GM18502 (cell line): ENCODE measurements at regions not wholly inside any gene's neighbourhood (a gene's known extent, or its start where the extent isn't known, plus 50 kb on each side); places are given as distances from the start of the nearest gene placed in this dataset.
"Not testable (repeated sequence)": the region's sequence is repeated elsewhere in the genome, so short reads cannot be mapped to it uniquely, and the experiment has no call there.

Source experiments
- ATAC-seq: cut with Tn5 transposase; IDR thresholded peaks from one replicate; pipeline ENCODE4 v1.9.1; 2021; ENCODE audit warnings: mild to moderate bottlenecking; ENCODE audit not compliant: unreplicated experiment, poor library complexity

- ATAC-seq, result not testable (repeated sequence)
Measured at GRCh38 chr2:389985-390384, 102.1 kb upstream of the ALKAL2 start.

- not testable (repeated sequence) for ATAC-seq
Measured at GRCh38 chr2:388752-389151, 100.9 kb upstream of the ALKAL2 start.

GRCh38 chr2:387980-388421 is 100.1 kb upstream of the ALKAL2 start:
- no peak for ATAC-seq

- no peak for ATAC-seq
Measured at GRCh38 chr2:386406-387103, 98.7 kb upstream of the ALKAL2 start.

DNA sequence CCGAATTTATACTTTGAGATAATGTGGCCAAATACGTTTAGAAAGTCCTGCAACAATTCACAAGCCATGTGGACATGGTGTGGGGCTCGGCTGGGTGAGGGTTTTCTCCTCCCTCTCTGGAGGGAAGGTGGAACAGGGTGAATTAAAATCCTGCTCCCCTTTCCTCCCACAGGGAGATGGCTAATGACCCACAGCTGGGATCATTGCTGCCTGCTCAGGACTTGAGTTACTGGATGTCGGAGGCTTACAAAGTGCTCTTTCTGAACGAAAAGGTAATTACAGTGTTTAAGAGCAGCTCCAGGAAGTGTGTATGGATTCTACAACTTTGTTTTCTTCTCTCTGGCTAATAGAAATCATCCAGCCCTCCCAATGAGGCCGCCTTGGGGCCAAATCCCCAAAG is 97.9 kb upstream of the ALKAL2 start:
- ATAC-seq, result no peak

DNA sequence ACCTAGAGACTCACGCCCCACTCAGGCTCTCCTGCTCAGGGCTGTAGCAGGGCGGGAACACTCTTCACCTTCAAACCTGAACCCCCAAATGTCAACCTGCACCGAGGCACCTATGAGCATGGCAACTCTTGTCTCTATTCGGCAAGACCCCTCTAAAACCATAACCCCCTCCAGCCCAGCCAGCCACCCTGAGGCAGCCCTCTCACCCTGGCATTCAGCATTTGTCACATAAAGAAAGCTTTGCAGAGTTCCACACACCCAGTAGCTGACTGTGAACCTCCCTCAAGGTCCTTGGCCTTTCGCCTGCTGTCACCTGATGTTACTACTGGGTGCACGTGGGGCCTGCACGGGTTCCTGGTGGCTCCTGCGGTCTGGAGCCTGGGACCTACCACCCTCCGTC is 97.2 kb upstream of the ALKAL2 start:
- no peak for ATAC-seq

- no peak for ATAC-seq
Measured at GRCh38 chr2:383888-384287, 96.0 kb upstream of the ALKAL2 start.

DNA sequence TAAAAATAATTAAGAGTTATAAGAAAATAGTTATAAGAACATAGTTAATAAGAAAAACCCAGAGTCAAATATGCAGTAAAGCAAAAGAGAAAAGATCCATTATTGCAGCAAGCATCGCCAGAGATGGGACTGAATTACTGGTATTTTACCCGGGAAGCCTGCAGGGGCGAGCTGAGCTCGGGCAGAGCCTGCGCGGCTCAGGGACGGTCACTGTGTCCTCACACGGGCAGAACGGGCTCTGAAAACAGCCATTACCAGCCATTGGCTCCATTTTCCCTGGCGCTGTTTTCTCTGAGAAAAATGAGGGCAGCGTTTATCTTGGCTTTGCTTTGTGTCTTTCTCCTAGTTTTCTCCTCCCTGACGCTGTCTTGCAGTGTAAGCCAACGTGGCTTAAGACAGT is 95.3 kb upstream of the ALKAL2 start:
- no peak for ATAC-seq

- ATAC-seq, result no peak
Measured at GRCh38 chr2:382728-383022, 94.8 kb upstream of the ALKAL2 start.

DNA sequence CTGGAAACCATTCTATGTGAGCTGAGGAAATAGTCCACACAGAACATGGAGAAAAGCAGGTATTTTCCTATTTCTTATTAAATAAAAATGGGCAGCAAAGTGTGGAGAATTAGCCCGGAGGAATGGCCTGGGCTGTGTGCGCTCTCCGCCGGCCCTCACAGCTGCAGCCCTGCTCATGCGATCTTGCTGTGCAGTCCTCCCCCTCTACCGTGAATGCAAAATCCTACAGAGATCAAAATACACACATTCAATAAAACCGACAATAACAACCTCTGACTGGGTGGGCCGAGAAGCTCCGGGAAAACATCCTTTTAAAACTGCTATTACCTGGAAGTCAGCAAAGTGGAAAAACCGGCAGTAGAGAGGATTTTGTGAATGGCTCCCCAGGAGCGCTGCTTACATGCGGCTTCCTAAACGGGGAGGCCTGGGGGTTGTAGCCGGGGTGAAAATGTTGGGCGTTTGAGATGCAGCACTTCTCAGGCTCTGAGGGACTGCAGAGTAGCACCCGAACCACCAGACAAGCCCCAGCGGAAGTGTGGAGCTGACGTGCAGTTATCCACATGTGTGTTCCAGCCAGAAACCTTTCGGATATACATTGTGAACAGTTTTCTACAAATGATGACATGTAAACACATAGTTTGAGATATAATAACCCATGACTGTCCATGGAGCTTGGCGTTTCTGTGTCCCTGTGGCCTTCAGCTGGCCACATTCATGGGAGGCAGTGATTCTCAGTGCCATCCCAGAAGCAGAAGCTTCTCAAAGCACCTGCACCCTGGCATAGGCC is 94.2 kb upstream of the ALKAL2 start:
- no peak for ATAC-seq

DNA sequence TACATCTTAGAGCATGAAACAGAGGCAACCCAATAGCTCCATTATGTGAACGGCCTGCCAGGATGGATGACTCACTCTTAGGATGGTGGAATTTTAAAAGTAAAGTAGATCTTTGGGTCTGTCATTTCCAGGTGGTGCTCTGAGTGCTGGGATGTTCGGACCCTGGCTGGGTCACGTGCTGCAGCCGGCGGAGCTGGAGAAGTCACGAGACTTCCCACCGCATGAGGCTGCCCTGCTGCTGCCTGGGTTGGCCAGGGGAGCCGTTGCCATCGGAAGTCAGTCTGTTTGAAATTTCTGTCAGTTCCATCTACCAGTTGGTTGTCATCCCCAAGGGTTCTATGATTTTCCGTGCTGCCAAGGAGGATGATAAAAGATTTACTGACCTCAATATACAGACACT is 93.3 kb upstream of the ALKAL2 start:
- no peak for ATAC-seq

DNA sequence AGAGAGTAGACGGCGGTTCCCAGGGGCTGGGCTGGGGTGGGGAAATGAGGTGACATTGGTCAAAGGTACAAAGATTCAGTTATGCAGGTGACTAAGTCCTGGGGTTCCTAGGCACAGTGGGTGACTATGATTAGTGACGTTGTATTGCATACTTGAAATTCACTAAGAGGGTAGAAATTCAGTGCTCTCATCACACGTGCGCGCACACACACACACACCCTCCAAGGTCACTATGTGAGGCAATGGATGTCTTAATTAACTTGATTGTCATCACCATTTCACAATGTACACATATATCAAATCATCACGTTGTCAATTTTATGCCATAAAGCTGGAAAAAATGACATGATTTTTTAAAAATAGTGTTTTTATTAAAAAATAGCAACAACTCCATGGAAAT is 92.9 kb upstream of the ALKAL2 start:
- no peak for ATAC-seq

GRCh38 chr2:380221-380620 is 92.3 kb upstream of the ALKAL2 start:
- no peak for ATAC-seq

DNA sequence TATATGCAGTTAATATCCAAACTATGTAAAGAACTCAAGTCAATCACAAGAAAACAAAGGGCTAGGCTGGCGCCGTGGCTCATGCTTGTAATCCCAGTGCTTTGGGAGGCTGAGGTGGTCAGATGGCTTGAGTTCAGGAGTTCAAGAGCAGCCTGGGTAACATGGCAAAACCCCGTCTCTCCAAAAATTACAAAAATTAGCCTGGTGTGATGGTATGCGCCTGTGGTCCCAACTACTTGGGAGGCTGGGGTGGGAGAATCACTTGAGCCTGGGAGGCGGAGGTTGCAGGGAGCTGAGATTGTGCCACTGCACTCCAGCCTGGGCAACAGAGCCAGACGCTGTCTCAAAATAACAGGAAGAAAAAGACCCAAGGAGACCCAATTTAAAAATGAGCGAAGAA is 91.9 kb upstream of the ALKAL2 start:
- no peak for ATAC-seq

DNA sequence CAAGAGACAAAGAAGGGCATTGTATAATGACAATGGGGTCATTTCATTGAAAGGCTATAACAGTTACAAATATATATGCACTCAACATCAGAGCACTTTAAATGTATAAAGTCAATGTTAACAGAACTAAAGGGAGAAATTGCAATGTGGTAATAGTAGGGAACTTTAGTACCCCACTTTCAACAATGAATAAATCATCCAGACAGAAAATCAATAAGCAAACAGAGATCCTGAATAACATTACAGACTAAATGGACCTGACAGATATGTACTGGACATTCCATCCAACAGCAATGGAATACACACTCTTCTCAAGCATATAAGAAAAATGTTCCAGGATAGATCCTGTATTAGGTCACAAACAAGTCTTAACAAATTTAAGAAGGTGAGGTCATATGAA is 90.5 kb upstream of the ALKAL2 start:
- ATAC-seq, result no peak

DNA sequence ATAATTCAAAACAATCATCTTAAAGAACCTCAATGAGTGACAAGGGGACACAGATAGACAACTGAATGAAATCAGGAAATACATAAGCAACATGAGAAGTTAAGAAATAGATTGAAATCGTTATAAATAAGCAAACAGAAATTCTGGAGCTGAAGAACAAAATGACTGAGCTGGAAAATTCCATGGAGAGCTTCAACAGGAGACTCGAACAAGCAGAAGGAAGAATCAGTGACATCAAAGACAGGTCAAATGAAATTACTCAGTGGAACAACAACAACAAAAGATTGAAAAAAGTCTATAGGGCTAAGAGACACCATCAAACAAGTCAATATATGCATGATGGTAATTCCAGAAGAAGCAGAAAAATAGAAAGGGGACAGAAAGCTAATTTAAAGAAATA is 89.5 kb upstream of the ALKAL2 start:
- no peak for ATAC-seq

- no peak for ATAC-seq
Measured at GRCh38 chr2:375956-376307, 88.0 kb upstream of the ALKAL2 start.

GRCh38 chr2:375270-375955 is 87.5 kb upstream of the ALKAL2 start:
- no peak for ATAC-seq

- no peak for ATAC-seq
Measured at GRCh38 chr2:368386-368785, 80.5 kb upstream of the ALKAL2 start.

DNA sequence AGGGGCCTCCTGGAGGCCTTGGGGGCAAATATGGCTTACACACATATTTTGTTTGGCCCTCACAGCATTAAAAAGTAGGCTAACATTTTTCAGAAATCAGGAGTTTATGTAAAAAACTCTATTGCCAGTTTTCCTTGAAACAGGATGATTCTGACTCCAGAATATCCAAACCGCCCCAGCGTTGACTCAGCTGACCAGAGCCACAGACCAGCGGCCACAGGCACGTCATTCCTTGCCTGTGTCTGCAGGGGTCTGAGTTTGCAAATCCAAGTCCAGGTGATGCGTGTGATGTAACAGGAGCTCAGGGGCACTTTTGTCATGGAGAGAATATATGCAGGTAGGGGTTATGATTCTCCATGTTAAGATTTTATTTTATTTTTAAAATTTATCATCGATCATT is 79.4 kb upstream of the ALKAL2 start:
- no peak for ATAC-seq

DNA sequence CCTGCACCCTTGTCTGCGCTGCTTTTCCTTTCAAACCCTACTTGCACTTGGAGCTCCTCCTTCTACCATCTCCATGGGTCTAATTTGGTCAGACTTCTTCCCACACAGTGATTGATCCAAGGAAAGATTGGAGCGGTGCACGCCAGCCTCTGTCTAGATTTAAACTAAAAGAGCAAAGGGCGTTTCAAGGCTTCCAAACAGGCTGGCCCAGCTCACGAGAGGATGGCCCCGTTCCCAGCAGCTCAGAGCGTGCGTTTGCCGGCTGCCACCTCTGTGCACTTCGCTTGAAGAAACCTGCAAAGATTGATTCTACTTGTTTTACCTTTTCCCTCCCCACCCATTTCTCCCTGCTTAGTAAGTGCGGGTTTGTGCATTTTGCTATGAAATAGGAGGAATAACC is 78.8 kb upstream of the ALKAL2 start:
- ATAC-seq, result no peak
